Activated CD4-positive, CD25-positive, alpha-beta regulatory T cell treated with anti-CD3 and anti-CD28 coated beads, Interleukin-2, amount 50 U/mL, for 72 hours (primary cell): ENCODE measurements at regions not wholly inside any gene's neighbourhood (a gene's known extent, or its start where the extent isn't known, plus 50 kb on each side); places are given as distances from the start of the nearest gene placed in this dataset.
"Not testable (repeated sequence)": the region's sequence is repeated elsewhere in the genome, so short reads cannot be mapped to it uniquely, and the experiment has no call there.

Experiments
- DNase-seq: peaks from one replicate; pipeline ENCODE4 v3.0.0; 2021

GRCh38 chr18:47727409-47727808 is 203.1 kb downstream of the SMAD2 start:
- no peak for DNase-seq

- DNase-seq, result no peak
These were observed 203.9 kb downstream of the SMAD2 start for GRCh38 chr18:47726550-47726949.

- no peak for DNase-seq
These were observed 204.8 kb downstream of the SMAD2 start for GRCh38 chr18:47725656-47726055.

GRCh38 chr18:47724186-47724975 is 206.1 kb downstream of the SMAD2 start:
- no peak for DNase-seq

GRCh38 chr18:47721876-47722275 is 208.6 kb downstream of the SMAD2 start:
- DNase-seq, result no peak

- no peak for DNase-seq
These were observed 209.7 kb downstream of the SMAD2 start for GRCh38 chr18:47720741-47721140.

GRCh38 chr18:47719096-47719780 is 211.2 kb downstream of the SMAD2 start:
- DNase-seq, result no peak

GRCh38 chr18:47718646-47719045 is 211.8 kb downstream of the SMAD2 start:
- no peak for DNase-seq

GRCh38 chr18:47717257-47717656 is 213.2 kb downstream of the SMAD2 start:
- DNase-seq, result no peak

- DNase-seq, result no peak
These were observed 213.8 kb downstream of the SMAD2 start for GRCh38 chr18:47716632-47717185.

GRCh38 chr18:47710451-47710850 is 220.0 kb downstream of the SMAD2 start:
- no peak for DNase-seq

GRCh38 chr18:47709556-47709955 is 220.9 kb downstream of the SMAD2 start:
- no peak for DNase-seq

- DNase-seq, result no peak
These were observed 222.3 kb downstream of the SMAD2 start for GRCh38 chr18:47708206-47708605.

- DNase-seq, result no peak
These were observed 229.3 kb downstream of the SMAD2 start for GRCh38 chr18:47701134-47701533.

- DNase-seq, result no peak
These were observed 233.6 kb downstream of the SMAD2 start for GRCh38 chr18:47696870-47697269.

- DNase-seq, result no peak
These were observed 238.8 kb downstream of the SMAD2 start for GRCh38 chr18:47691611-47692010.

- DNase-seq, result not testable (repeated sequence)
These were observed 239.7 kb downstream of the SMAD2 start for GRCh38 chr18:47690778-47691177.

- DNase-seq, result no peak
These were observed 241.1 kb downstream of the SMAD2 start for GRCh38 chr18:47689371-47689770.

GRCh38 chr18:47686806-47687205 is 243.7 kb downstream of the SMAD2 start:
- no peak for DNase-seq

GRCh38 chr18:47683774-47684173 is 246.7 kb downstream of the SMAD2 start:
- DNase-seq, result no peak

GRCh38 chr18:47682876-47683275 is 247.6 kb downstream of the SMAD2 start:
- no peak for DNase-seq

- DNase-seq, result no peak
These were observed 250.0 kb downstream of the SMAD2 start for GRCh38 chr18:47680488-47680887.

- no peak for DNase-seq
These were observed 250.6 kb downstream of the SMAD2 start for GRCh38 chr18:47679864-47680263.

- DNase-seq, result no peak
These were observed 252.5 kb downstream of the SMAD2 start for GRCh38 chr18:47677952-47678351.
